AG10803 (cell line): ENCODE measurements at regions not wholly inside any gene's neighbourhood (a gene's known extent, or its start where the extent isn't known, plus 50 kb on each side); places are given as distances from the start of the nearest gene placed in this dataset.
"Not testable (repeated sequence)": the region's sequence is repeated elsewhere in the genome, so short reads cannot be mapped to it uniquely, and the experiment has no call there.

ENCODE experiments used
- DNase-seq: peaks from one replicate; pipeline ENCODE4 v3.0.0; 2010; ENCODE audit warnings: low read depth
- H3K4me3 ChIP-seq: 2 replicates; pipeline ENCODE4 v1.5.1; 2011; ENCODE audit warnings: mild to moderate bottlenecking, low read length, control low read depth
- TF ChIP-seq, protein P1 (sequence below): conservative IDR thresholded peaks from 2 replicates; pipeline ENCODE4 v1.5.1; 2011; ENCODE audit warnings: mild to moderate bottlenecking, low read length, control low read depth, inconsistent platforms

DNA sequence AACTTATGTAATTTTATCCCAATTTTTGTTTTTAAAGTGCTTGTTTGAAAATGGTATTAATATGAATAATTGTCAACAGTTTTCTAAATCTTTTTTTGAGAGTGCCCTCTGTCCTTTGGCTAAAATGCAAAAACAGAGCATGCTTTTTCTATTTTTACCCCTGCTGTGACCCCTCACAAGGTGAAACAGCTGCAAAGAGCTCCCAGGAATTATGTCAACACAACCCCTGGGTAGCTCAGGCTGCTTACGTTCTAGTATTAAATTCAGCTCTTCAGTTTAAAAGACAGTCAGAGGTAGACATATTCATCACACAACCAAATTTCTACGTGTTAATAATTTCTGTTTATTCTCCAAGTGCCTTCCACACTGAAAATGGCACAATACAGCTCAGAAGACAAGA is 367.5 kb downstream of the PRDM5 start:
- TF ChIP-seq, protein P1, sequence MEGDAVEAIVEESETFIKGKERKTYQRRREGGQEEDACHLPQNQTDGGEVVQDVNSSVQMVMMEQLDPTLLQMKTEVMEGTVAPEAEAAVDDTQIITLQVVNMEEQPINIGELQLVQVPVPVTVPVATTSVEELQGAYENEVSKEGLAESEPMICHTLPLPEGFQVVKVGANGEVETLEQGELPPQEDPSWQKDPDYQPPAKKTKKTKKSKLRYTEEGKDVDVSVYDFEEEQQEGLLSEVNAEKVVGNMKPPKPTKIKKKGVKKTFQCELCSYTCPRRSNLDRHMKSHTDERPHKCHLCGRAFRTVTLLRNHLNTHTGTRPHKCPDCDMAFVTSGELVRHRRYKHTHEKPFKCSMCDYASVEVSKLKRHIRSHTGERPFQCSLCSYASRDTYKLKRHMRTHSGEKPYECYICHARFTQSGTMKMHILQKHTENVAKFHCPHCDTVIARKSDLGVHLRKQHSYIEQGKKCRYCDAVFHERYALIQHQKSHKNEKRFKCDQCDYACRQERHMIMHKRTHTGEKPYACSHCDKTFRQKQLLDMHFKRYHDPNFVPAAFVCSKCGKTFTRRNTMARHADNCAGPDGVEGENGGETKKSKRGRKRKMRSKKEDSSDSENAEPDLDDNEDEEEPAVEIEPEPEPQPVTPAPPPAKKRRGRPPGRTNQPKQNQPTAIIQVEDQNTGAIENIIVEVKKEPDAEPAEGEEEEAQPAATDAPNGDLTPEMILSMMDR, result no peak

DNA sequence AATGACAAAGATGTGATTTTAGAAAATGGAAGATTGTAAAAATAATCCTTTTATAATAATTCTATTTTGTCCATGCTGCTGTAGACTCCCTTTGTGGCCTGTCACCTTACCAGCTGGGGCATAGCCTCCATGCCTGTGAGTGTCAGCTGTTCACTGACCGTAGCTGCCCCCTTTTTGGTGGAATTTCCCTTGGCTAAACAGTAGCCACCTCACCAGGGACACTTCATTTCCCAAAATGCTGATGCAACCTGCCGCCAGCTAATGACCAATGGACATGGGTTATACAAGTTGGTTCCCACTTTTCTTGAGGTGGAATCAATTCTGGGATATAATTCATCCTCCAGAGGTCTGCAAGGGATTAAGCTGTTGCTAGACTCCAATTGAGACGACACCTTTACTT is 368.4 kb downstream of the PRDM5 start:
- H3K4me3 ChIP-seq, result no peak overlapping the region
- no peak for DNase-seq
- TF ChIP-seq, protein P1, result no peak

More for the DNA sequence above, 367.5 kb downstream of the PRDM5 start:
- no peak for DNase-seq
- no peak overlapping the region for H3K4me3 ChIP-seq

DNA sequence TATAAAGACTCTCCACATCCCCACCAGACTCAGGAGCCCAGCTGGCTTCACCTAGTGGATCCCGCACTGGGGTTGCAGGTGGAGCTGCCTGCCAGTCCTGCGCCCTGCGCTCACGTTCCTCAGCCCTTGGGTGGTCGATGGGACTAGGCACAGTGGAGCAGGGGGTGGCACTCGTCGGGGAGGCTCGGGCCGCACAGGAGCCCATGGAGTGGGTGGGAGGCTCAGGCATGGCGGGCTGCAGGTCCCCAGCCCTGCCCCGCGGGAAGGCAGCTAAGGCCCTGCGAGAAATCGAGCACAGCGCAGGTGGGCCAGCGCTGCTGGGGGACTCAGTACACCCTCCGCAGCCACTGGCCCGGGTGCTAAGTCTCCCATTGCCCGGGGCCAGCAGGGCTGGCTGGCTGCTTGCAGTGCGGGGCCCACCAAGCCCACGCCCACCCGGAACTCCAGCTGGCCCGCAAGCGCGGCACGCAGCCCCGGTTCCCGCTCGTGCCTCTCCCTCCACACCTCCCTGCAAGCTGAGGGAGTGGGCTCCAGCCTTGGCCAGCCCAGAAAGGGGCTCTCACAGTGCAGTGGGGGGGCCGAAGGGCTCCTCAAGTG is 371.8 kb downstream of the PRDM5 start:
- H3K4me3 ChIP-seq, result not testable (repeated sequence)

DNA sequence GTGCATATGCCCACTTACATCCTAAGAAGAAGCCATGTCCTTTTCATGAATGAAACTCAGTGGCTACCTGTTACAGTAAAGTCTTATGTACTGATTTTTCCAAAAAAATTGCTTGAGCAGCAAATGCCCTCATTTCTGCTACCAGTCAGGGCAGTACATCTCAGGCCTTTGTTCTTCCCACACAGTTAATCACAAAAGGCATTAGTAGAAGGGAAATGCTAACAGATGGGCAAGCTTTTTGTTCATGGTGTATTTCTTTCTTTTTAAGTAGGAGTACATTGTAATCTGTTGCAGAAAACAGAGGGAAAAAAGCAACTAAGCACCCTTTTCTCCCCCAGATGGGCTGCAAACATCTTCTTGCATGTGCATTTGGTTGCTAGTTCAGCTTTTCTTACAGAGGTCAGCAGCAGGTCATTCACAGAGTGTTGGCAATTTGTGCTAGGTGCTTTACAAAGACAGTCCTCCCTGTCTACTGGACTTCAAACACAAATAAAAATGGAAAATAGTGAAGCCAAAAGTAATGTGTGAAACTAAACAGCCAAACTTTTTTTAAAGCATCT is 373.4 kb downstream of the PRDM5 start:
- TF ChIP-seq, protein P1, result no peak
- DNase-seq, result no peak
- H3K4me3 ChIP-seq, result no peak overlapping the region

More for the DNA sequence above, 371.8 kb downstream of the PRDM5 start:
- not testable (repeated sequence) for DNase-seq

DNA sequence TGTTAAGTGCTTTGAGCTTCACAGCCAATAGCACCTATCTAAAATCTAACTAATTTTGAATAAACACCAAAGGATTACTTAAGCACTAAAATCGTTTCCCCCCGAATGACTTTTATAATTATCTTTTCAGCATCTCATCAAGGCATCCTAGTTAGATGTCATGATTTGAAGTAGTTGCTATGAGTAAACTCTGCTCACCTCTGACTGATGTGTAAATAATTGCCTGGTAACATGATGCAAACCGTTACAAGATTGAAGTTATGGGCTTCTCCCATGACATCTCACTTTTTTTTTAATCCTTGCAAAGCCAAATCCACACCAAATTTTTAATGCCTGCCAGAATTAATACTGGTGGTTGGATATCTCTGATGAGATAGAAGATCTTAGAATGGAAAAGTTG is 377.1 kb downstream of the PRDM5 start:
- TF ChIP-seq, protein P1, result no peak
- no peak for DNase-seq
- no peak overlapping the region for H3K4me3 ChIP-seq

DNA sequence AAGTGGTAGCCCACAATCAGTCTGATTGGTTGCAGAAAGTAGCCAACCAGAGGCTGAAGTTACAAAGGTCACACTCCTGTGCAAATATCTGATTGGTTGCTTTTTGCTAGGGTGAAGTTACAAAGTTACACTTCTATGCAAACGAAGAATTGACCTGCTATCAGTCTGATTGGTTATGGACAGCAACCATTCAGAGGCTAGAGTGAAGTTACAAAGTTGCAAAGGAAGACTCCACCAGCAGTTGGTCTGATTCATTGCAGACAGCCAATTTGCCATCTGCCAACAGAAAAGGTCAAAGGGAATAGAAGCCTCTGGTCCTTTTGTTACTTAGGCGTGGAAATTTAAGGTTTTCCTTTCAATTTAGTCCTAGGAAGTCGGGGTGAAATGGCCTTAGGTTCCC is 377.7 kb downstream of the PRDM5 start:
- DNase-seq, result no peak

DNA sequence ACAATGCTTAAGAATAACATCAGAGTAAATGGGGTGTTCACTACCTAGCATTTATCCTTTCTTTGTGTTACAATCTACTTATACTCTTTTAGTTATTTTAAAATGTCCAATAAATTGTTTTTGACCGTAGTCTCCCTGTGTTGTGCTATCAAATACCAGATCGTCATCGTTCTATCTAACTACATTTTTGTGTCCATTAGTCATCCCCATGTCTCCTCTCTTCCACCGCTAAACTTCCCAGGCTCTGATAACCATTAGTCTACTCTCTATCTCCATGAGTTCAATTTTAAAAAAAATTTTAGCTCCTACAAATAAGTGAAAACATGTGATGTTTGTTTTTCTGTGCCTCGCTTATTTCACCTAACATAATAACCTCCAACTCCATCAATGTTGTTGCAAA is 381.9 kb downstream of the PRDM5 start:
- no peak overlapping the region for H3K4me3 ChIP-seq
- DNase-seq, result no peak
- TF ChIP-seq, protein P1, result no peak

More for the DNA sequence above, 377.7 kb downstream of the PRDM5 start:
- no peak overlapping the region for H3K4me3 ChIP-seq
- TF ChIP-seq, protein P1, result no peak
